ENCODE measurements at regions not wholly inside any gene's neighbourhood (a gene's known extent, or its start where the extent isn't known, plus 50 kb on each side); places are given as distances from the start of the nearest gene placed in this dataset.

- no peak for DNase-seq
Observed at GRCh38 chr17:65442691-65443090, 118.8 kb downstream of the AXIN2 start.

GRCh38 chr17:65442250-65442649 lies 119.2 kb downstream of the AXIN2 start:
- no peak for DNase-seq

GRCh38 chr17:65441053-65441605 lies 120.3 kb downstream of the AXIN2 start:
- no peak for DNase-seq

GRCh38 chr17:65438708-65439294 lies 122.6 kb downstream of the AXIN2 start:
- no peak for DNase-seq

GRCh38 chr17:65438173-65438572 lies 123.3 kb downstream of the AXIN2 start:
- DNase-seq: no peak

- no peak for DNase-seq
Observed at GRCh38 chr17:65436871-65437270, 124.6 kb downstream of the AXIN2 start.

- no peak for DNase-seq
Observed at GRCh38 chr17:65434878-65435277, 126.6 kb downstream of the AXIN2 start.

- no peak for DNase-seq
Observed at GRCh38 chr17:65434251-65434650, 127.2 kb downstream of the AXIN2 start.

GRCh38 chr17:65433592-65433991 lies 127.9 kb downstream of the AXIN2 start:
- no peak for DNase-seq

- peak; percentile 58 for DNase-seq
Observed at GRCh38 chr17:65433157-65433556, 128.3 kb downstream of the AXIN2 start.

- DNase-seq: no peak
Observed at GRCh38 chr17:65431116-65431515, 130.3 kb downstream of the AXIN2 start.

- DNase-seq: no peak
Observed at GRCh38 chr17:65430209-65430833, 131.1 kb downstream of the AXIN2 start.

- no peak for DNase-seq
Observed at GRCh38 chr17:65423346-65424140, 137.9 kb downstream of the AXIN2 start.

GRCh38 chr17:65418622-65419021 lies 142.8 kb downstream of the AXIN2 start:
- DNase-seq: no peak

GRCh38 chr17:65417406-65418221 lies 143.8 kb downstream of the AXIN2 start:
- no peak for DNase-seq

- no peak for DNase-seq
Observed at GRCh38 chr17:65415991-65416390, 145.5 kb downstream of the AXIN2 start.

GRCh38 chr17:65413390-65413789 lies 148.1 kb downstream of the AXIN2 start:
- no peak for DNase-seq

- no peak for DNase-seq
Observed at GRCh38 chr17:65409381-65409780, 152.1 kb downstream of the AXIN2 start.

GRCh38 chr17:65408050-65408449 lies 153.4 kb downstream of the AXIN2 start:
- DNase-seq: no peak

GRCh38 chr17:65407017-65407416 lies 154.4 kb downstream of the AXIN2 start:
- peak; percentile 38 for DNase-seq

- no peak for DNase-seq
Observed at GRCh38 chr17:65406552-65406951, 154.9 kb downstream of the AXIN2 start.

- no peak for DNase-seq
Observed at GRCh38 chr17:65405563-65405962, 155.9 kb downstream of the AXIN2 start.

- DNase-seq: no peak
Observed at GRCh38 chr17:65404761-65405160, 156.7 kb downstream of the AXIN2 start.

Data from MV-4-11 (cell line).